GM15510 (cell line): ENCODE measurements at regions not wholly inside any gene's neighbourhood (a gene's known extent, or its start where the extent isn't known, plus 50 kb on each side); places are given as distances from the start of the nearest gene placed in this dataset.

Experiments used
- POLR2A ChIP-seq: IDR thresholded peaks from 3 replicates; pipeline ENCODE4 v1.6.1; 2011; ENCODE audit warnings: borderline replicate concordance; ENCODE audit not compliant: insufficient read length; ENCODE audit errors: extremely low read depth

GRCh38 chr15:31172606-31173005, 71.1 kb upstream of the TRPM1 start:
- no peak for TF ChIP-seq POLR2A

- no peak for TF ChIP-seq POLR2A
Observed at GRCh38 chr15:31173790-31174450, 72.4 kb upstream of the TRPM1 start.

- no peak for TF ChIP-seq POLR2A
Observed at GRCh38 chr15:31175484-31175883, 74.0 kb upstream of the TRPM1 start.

- no peak for TF ChIP-seq POLR2A
Observed at GRCh38 chr15:31177951-31178350, 76.4 kb upstream of the TRPM1 start.

GRCh38 chr15:31178705-31179104, 77.2 kb upstream of the TRPM1 start:
- no peak for TF ChIP-seq POLR2A

GRCh38 chr15:31179693-31180092, 78.2 kb upstream of the TRPM1 start:
- no peak for TF ChIP-seq POLR2A

GRCh38 chr15:31193291-31193690, 91.8 kb upstream of the TRPM1 start:
- TF ChIP-seq POLR2A = no peak

GRCh38 chr15:31195871-31196270, 94.3 kb upstream of the TRPM1 start:
- TF ChIP-seq POLR2A = no peak

- TF ChIP-seq POLR2A = no peak
Observed at GRCh38 chr15:31197497-31198414, 96.2 kb upstream of the TRPM1 start.

GRCh38 chr15:31200735-31201151, 99.2 kb upstream of the TRPM1 start:
- no peak for TF ChIP-seq POLR2A

GRCh38 chr15:31202953-31203352, 101.4 kb upstream of the TRPM1 start:
- no peak for TF ChIP-seq POLR2A

GRCh38 chr15:31203999-31204398, 102.5 kb upstream of the TRPM1 start:
- no peak for TF ChIP-seq POLR2A

- TF ChIP-seq POLR2A = no peak
Observed at GRCh38 chr15:31206386-31207181, 105.1 kb upstream of the TRPM1 start.

GRCh38 chr15:31207246-31207645, 105.7 kb upstream of the TRPM1 start:
- TF ChIP-seq POLR2A = no peak

GRCh38 chr15:31208817-31209216, 107.3 kb upstream of the TRPM1 start:
- TF ChIP-seq POLR2A = no peak
